ENCODE measurements at regions not wholly inside any gene's neighbourhood (a gene's known extent, or its start where the extent isn't known, plus 50 kb on each side); places are given as distances from the start of the nearest gene placed in this dataset.
"Not testable (repeated sequence)": the region's sequence is repeated elsewhere in the genome, so short reads cannot be mapped to it uniquely, and the experiment has no call there.

- TF ChIP-seq CTCF (IDR thresholded peaks at IDR 0.05; ENCODE audit: low read depth, low read length), result no peak
- no peak overlapping the region for H3K4me3 ChIP-seq (ENCODE audit: low read depth, low read length)
- no peaks in the 10 kb centered on the region for H3K36me3 ChIP-seq
- no peaks in the 10 kb centered on the region for H3K27me3 ChIP-seq (ENCODE audit: insufficient read depth, low read depth, severe bottlenecking)
- H3K9me3 ChIP-seq (ENCODE audit: severe bottlenecking), result no peaks in the 10 kb centered on the region
- no peak for DNase-seq
- no peak overlapping the region for H3K27ac ChIP-seq
Observed at GRCh38 chr17:36686123-36686669, 84.8 kb downstream of the MRM1 start.

- H3K9me3 ChIP-seq (ENCODE audit: severe bottlenecking), result no peaks in the 10 kb centered on the region
- DNase-seq, result no peak
- H3K36me3 ChIP-seq, result no peaks in the 10 kb centered on the region
- no peak overlapping the region for H3K27ac ChIP-seq
- no peaks in the 10 kb centered on the region for H3K27me3 ChIP-seq (ENCODE audit: insufficient read depth, low read depth, severe bottlenecking)
- no peak overlapping the region for H3K4me3 ChIP-seq (ENCODE audit: low read depth, low read length)
- TF ChIP-seq CTCF (IDR thresholded peaks at IDR 0.05; ENCODE audit: low read depth, low read length), result no peak
Observed at GRCh38 chr17:36687736-36688135, 86.4 kb downstream of the MRM1 start.

GRCh38 chr17:36689089-36689667, 87.8 kb downstream of the MRM1 start:
- Histone ChIP-seq H3K9me3 (ENCODE audit: severe bottlenecking) (no peaks in the 10 kb centered on the region), H3K27me3 (ENCODE audit: insufficient read depth, low read depth, severe bottlenecking) (no peaks in the 10 kb centered on the region), H3K4me3 (ENCODE audit: low read depth, low read length) (no peak overlapping the region), H3K27ac (no peak overlapping the region), H3K36me3 (no peaks in the 10 kb centered on the region)
- TF ChIP-seq CTCF (IDR thresholded peaks at IDR 0.05; ENCODE audit: low read depth, low read length), result no peak
- DNase-seq, result no peak

- Histone ChIP-seq H3K9me3 (ENCODE audit: severe bottlenecking) (no peaks in the 10 kb centered on the region), H3K36me3 (no peaks in the 10 kb centered on the region), H3K27me3 (ENCODE audit: insufficient read depth, low read depth, severe bottlenecking) (no peaks in the 10 kb centered on the region), H3K27ac (no peak overlapping the region), H3K4me3 (ENCODE audit: low read depth, low read length) (no peak overlapping the region)
- TF ChIP-seq CTCF (IDR thresholded peaks at IDR 0.05; ENCODE audit: low read depth, low read length), result no peak
- DNase-seq, result no peak
Observed at GRCh38 chr17:36690190-36690589, 88.8 kb downstream of the MRM1 start.

- no peaks in the 10 kb centered on the region for H3K27me3 ChIP-seq (ENCODE audit: insufficient read depth, low read depth, severe bottlenecking)
- H3K36me3 ChIP-seq, result no peaks in the 10 kb centered on the region
- no peak overlapping the region for H3K27ac ChIP-seq
- no peak for DNase-seq
- no peak for TF ChIP-seq CTCF (IDR thresholded peaks at IDR 0.05; ENCODE audit: low read depth, low read length)
- H3K9me3 ChIP-seq (ENCODE audit: severe bottlenecking), result no peaks in the 10 kb centered on the region
- H3K4me3 ChIP-seq (ENCODE audit: low read depth, low read length), result no peak overlapping the region
Observed at GRCh38 chr17:36691606-36692005, 90.2 kb downstream of the MRM1 start.

GRCh38 chr17:36695082-36695481, 93.7 kb downstream of the MRM1 start:
- Histone ChIP-seq H3K27ac (no peak overlapping the region), H3K27me3 (ENCODE audit: insufficient read depth, low read depth, severe bottlenecking) (no peaks in the 10 kb centered on the region), H3K4me3 (ENCODE audit: low read depth, low read length) (no peak overlapping the region), H3K9me3 (ENCODE audit: severe bottlenecking) (no peaks in the 10 kb centered on the region), H3K36me3 (no peaks in the 10 kb centered on the region)
- TF ChIP-seq CTCF (IDR thresholded peaks at IDR 0.05; ENCODE audit: low read depth, low read length), result no peak
- no peak for DNase-seq

GRCh38 chr17:36695710-36696109, 94.3 kb downstream of the MRM1 start:
- H3K36me3 ChIP-seq; DNase-seq; H3K27me3 ChIP-seq (ENCODE audit: insufficient read depth, low read depth, severe bottlenecking); H3K4me3 ChIP-seq (ENCODE audit: low read depth, low read length); H3K27ac ChIP-seq; H3K9me3 ChIP-seq (ENCODE audit: severe bottlenecking): not testable (repeated sequence)

Measured in WERI-Rb-1 (cell line).